T1000 (cell line): ENCODE measurements at regions not wholly inside any gene's neighbourhood (a gene's known extent, or its start where the extent isn't known, plus 50 kb on each side); places are given as distances from the start of the nearest gene placed in this dataset.
"Not testable (repeated sequence)": the region's sequence is repeated elsewhere in the genome, so short reads cannot be mapped to it uniquely, and the experiment has no call there.

Experiments used
- DNase-seq: peaks from one replicate; lab custom pipeline; 2025; ENCODE audit warnings: mixed read lengths; lab: John Stamatoyannopoulos, UW

DNA sequence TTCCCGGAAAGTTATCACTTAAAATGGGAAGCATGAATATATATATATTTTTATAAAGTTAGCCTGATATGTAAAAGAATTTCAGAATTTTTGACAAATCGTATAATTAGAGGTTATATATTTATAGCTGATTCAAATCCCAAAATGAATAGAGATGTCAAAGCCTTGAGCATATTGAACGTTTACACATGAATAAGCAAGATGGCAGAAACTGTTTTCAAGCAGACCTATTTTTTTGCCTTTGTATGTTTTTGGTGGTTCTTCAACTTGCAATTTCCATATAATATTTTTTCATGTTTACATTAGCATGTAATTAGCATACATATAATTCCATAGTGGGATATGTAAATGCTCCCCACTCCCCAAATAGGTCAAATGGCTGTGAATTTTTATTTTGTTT lies 189.9 kb downstream of the PRL start:
- no peak for DNase-seq

- no peak for DNase-seq
These were observed 188.6 kb downstream of the PRL start for GRCh38 chr6:22108199-22108598.

DNA sequence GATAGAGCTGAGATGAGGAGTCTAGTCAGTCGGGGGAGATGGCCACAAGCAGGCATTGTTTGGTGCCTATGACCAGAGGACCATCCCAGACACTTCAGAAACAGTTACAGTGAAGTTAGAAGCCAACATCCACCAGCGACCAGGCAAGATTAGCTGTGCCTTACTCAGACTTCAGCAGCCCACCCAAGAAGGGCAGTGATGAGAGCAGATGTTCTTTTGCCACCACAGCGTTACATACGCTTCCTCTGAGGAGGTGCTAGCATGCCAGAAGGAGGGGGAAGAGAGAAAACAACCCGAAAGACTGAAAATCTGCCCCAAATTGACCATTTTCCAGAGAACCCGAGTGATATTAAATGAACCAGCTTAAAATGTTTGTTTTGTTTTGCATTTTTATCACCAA lies 186.8 kb downstream of the PRL start:
- no peak for DNase-seq

- no peak for DNase-seq
These were observed 184.4 kb downstream of the PRL start for GRCh38 chr6:22112461-22112860.

DNA sequence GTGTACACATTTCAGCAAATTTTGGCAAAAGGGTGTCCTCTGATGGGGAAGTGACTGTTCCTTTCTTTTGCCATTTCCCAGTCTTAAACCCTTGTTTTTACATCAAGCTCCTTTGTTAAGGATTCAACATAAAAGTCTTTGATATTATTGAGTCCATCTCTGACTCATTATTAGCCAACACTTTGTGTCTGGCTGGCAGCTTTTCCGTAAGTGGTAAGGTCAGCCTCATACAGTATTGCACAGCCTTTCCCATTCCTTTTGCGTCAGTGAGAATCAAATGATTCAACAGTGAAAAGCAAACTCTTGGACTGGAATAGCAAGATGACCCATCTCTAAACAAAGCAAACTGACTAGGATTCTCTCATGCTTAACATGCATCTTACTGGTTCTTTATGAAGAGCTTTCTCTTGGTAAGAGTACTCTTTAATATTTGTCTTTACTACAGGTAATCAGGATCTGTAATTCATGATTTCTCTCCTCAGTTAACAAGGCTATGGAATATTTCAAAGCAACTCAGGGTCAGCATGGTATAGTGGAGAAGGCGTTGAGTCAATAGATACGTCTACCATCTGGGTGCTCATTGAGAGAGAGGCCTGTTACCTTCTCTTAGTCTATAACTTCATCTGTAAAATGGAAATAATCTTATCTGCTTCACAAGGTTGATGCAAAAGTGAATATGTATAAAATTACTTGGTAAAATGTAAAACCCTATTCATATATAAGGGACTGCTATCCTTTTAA lies 183.6 kb downstream of the PRL start:
- DNase-seq: peak; percentile 63

- no peak for DNase-seq
These were observed 181.3 kb downstream of the PRL start for GRCh38 chr6:22115559-22115958.

- DNase-seq: no peak
These were observed 179.2 kb downstream of the PRL start for GRCh38 chr6:22117631-22118030.

DNA sequence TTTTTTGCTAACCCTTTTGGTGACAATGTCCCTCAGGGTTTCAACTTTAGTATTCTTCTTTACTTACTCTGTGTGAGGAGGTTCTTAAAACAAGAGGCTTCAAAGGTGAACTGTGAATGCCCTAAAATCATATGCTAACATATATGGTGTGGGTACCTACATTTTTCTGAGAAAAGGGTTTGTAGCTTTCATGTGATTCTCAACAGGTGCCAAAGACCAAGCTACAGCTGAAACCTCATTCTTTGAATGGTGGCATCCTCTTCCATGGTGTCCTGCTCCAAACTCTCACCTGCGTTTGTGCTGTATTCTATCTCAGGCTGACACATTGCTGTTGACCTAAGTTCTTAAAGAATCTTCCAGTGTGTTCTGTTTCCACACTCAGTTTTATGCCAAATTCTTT lies 177.3 kb downstream of the PRL start:
- no peak for DNase-seq

- DNase-seq: no peak
These were observed 172.1 kb downstream of the PRL start for GRCh38 chr6:22124756-22125155.

DNA sequence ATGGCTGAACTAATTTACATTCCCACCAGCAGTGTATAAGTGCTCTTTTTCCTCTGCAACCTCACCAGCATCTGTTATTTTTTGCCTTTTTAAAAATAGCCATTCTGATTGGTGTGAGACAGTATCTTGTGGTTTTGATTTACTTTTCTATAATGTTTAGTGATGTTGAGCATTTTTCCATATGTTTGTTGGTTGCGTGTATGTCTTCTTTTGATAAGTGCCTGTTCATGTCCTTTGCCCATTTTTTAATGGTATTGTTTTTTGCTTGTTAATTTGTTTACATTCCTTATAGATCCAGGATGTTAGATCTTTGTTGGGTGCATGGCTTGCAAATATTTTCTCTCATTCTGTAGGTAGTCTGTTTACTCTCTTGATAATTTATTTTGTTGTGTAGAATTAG lies 169.9 kb downstream of the PRL start:
- DNase-seq: no peak

GRCh38 chr6:22129751-22130150 lies 167.1 kb downstream of the PRL start:
- no peak for DNase-seq

GRCh38 chr6:22132656-22133055 lies 164.2 kb downstream of the PRL start:
- DNase-seq: no peak

GRCh38 chr6:22133357-22133756 lies 163.5 kb downstream of the PRL start:
- DNase-seq: no peak

- no peak for DNase-seq
These were observed 162.5 kb downstream of the PRL start for GRCh38 chr6:22134308-22134707.

GRCh38 chr6:22135395-22135794 lies 161.4 kb downstream of the PRL start:
- DNase-seq: no peak

DNA sequence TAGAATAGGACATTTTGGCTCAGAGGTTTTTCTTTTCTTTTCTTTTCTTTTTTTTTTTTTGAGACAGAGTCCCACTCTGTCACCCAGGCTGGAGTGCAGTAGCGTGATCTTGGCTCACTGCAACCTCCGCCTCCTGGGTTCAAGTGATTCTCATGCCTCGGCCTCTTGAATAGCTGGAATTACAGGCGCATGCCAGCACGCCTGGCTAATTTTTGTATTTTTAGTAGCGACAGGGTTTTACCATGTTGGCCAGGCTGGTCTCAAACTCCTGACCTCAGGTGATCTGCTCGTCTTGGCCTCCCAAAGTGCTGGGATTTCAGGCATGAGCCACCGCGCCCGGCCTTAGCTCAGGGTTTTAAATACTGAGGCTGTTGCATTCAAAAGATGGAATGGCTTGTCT lies 156.1 kb downstream of the PRL start:
- DNase-seq: not testable (repeated sequence)

DNA sequence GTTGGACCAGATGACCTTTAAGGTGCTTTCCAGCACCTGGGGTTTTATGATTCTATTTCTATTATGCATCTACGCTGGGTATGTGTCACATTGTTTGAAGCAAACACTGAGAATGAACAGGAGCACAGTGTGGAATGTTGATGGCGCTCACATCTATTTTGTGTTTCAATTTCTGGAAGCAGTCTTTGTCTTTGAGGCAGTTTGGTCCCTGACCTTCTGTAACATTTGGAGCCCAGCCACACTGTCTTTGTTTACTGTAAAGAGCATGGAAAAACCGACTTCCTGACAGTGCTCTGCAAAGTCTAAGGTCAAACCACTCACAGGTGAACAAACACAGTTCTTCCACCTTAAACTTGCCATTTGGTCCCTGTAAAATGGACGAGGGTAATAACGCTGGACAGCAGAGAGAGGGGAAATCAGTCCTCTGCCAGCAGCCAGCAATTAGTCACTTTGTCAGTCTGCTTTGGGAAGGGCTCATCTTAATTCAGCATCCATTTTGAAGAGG lies 155.5 kb downstream of the PRL start:
- DNase-seq: no peak

DNA sequence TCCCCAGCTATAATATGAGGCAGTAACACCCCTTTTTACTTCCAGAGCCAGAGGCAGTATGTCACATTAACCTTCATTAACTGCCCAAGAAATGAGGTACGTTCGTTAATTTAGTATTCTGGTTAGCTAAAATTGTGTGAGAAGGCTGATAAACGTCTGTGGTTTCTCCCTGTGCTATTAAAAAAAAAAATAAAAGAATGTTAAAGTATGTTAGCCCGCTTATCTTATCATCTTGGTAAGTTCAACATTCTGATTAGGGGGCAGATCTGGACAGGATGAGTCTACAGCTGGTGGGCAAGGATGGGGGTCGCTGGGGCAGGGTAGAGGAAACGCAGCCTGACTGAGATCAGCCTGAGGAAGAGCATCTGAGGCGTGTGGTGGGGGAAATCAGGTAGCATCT lies 154.0 kb downstream of the PRL start:
- no peak for DNase-seq

- DNase-seq: no peak
These were observed 151.5 kb downstream of the PRL start for GRCh38 chr6:22145376-22145775.

DNA sequence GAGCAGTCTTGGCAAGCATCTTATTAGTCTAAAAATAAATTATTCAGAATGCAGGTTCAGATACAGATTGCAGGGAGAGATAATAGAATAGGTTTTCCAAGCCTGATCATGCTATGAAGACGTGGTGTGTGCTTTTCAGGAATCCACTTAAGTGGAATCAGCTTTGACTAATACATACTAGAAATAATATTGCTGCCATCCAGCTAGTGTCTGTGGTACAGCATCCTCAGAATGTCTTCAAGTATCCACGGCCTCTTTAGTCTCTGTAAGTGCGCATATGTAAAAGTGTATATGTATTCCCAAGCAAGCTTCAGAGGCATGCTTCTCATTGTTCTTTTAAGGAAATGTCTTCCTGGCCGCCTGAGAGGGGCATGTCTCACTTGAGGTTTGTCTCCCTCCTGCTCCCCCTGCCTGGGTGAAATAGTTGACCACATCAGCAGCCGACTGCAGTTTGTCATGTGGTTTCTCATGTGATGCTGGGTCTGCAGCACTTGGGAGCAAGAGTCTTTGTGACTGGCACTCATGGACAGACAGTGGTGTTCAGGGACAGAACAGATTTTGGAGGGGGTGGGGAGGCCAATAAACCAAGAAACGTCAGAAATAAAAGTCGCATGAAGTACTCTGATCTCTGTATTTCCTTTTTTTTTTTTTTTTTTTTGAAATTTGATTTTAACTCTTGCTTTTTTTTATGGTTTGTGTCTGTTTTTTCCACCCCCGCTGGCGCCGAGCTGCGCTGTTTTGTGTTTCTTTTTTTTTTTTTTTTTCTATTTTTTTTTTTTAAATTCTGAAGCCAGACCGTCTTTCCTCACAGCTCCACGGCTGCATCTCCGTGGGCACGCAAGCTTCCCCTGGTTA lies 150.8 kb downstream of the PRL start:
- no peak for DNase-seq

DNA sequence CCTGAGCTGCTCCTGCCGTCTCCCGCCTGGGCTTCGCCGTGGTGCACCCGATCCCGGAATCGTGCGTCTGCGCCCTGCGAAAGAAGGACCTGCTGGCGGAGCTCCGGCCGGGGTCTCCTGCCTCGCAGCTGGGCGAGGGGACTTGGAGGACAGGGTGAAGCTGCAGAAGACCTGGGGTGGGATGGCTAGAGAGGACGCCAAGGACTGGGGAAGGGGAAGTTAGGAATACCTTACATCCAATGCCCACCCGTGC lies 150.2 kb downstream of the PRL start:
- no peak for DNase-seq

GRCh38 chr6:22146931-22147701 lies 149.7 kb downstream of the PRL start:
- DNase-seq: no peak
